ENCODE measurements at regions not wholly inside any gene's neighbourhood (a gene's known extent, or its start where the extent isn't known, plus 50 kb on each side); places are given as distances from the start of the nearest gene placed in this dataset.

DNA sequence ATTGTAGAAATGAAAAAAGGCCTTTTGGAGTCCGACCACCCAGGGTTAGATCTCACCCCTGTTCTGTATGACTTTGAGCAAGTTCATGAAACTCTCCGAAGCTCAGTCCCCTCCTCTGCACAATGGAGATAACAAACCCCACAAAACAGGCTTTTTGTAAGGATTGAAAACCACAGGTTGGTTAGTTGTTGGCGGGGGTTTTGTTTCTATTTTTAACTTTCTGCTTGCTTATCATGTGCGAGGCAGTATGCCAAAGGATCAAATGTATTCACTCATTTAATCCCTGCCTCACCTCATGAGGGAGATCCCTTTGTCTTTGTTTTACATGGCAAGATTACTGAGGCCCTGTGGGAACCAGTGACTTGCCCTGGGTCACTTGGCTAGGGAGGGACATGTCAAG, 539.1 kb downstream of the CDK5RAP2 start:
- Histone ChIP-seq H3K27me3 (ENCODE audit: control insufficient read depth in 2 of 2, insufficient read depth in 1 of 2, low read length in 1 of 2) (no peaks in the 10 kb centered on the region), H3K4me1 (ENCODE audit: control insufficient read depth in 2 of 2, insufficient read depth in 2 of 2, low read length in 2 of 2) (no peaks in the 10 kb centered on the region)
- WGBS = 45% methylated on average over 4 of the region's 4 CpGs

DNA sequence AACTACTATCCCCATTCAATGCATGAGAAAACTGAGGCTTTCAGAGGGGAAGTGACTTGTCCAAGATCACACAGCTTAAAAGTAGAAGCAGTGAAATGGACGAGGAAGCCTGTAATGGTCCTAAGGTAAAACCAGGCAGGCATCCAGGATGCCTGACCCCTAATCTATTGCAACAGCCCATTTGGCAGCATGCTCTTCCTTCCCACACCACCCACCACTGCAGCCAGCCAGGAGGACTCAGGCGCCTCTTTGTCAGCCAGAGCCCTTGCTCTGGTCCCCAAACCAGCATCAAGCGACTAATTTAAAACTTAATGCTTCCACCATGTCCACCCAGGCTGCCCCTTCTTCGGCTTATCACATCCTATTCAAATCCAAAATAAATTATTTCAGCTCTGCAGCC, 541.6 kb downstream of the CDK5RAP2 start:
- no peaks in the 10 kb centered on the region for H3K36me3 ChIP-seq (ENCODE audit: control insufficient read depth in 2 of 2, insufficient read depth in 2 of 2, low read length in 1 of 2)
- no peaks in the 10 kb centered on the region for H3K27me3 ChIP-seq (ENCODE audit: control insufficient read depth in 2 of 2, insufficient read depth in 1 of 2, low read length in 1 of 2)
- no peaks in the 10 kb centered on the region for H3K9me3 ChIP-seq (ENCODE audit: control insufficient read depth in 2 of 2, insufficient read depth in 1 of 2, low read length in 1 of 2)
- 84% methylated on average over 4 of the region's 4 CpGs for WGBS
- H3K27ac ChIP-seq (ENCODE audit: low read depth in 1 of 2, low read length in 1 of 2) = no peak overlapping the region
- H3K4me1 ChIP-seq (ENCODE audit: control insufficient read depth in 2 of 2, insufficient read depth in 2 of 2, low read length in 2 of 2) = no peaks in the 10 kb centered on the region
- H3K4me3 ChIP-seq (ENCODE audit: low read length in 2 of 2) = no peak overlapping the region
- DNase-seq (ENCODE audit: low read depth in 6 of 9, low spot score in 9 of 9) = no peak

More for the DNA sequence above, 539.1 kb downstream of the CDK5RAP2 start:
- Histone ChIP-seq H3K27ac (ENCODE audit: low read depth in 1 of 2, low read length in 1 of 2) (no peak overlapping the region), H3K4me3 (ENCODE audit: low read length in 2 of 2) (no peak overlapping the region), H3K36me3 (ENCODE audit: control insufficient read depth in 2 of 2, insufficient read depth in 2 of 2, low read length in 1 of 2) (no peaks in the 10 kb centered on the region), H3K9me3 (ENCODE audit: control insufficient read depth in 2 of 2, insufficient read depth in 1 of 2, low read length in 1 of 2) (no peaks in the 10 kb centered on the region)
- no peak for DNase-seq (ENCODE audit: low read depth in 6 of 9, low spot score in 9 of 9)

DNA sequence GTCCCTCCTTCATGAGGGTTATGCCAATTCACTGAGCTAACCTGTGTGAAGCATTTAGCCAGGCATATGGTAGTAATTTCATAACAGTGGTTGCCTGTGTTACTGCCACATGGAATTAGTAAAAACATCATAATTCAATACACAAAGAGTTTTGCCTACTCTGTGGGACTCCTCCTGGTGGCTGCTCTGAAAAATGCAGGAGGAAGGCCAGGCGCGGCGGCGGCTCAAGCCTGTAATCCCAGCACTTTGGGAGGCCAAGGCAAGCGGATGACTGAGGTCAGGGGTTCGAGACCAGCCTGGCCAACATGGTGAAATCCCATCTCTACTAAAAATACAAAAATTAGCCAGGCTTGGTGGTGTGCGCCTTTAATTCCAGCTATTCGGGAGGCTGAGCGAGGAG, 547.3 kb downstream of the CDK5RAP2 start:
- 98% methylated on average over 9 of the region's 9 CpGs for WGBS
- H3K36me3 ChIP-seq (ENCODE audit: control insufficient read depth in 2 of 2, insufficient read depth in 2 of 2, low read length in 1 of 2) = no peaks in the 10 kb centered on the region
- no peaks in the 10 kb centered on the region for H3K4me1 ChIP-seq (ENCODE audit: control insufficient read depth in 2 of 2, insufficient read depth in 2 of 2, low read length in 2 of 2)
- H3K27ac ChIP-seq (ENCODE audit: low read depth in 1 of 2, low read length in 1 of 2) = no peak overlapping the region
- H3K9me3 ChIP-seq (ENCODE audit: control insufficient read depth in 2 of 2, insufficient read depth in 1 of 2, low read length in 1 of 2) = no peaks in the 10 kb centered on the region
- H3K27me3 ChIP-seq (ENCODE audit: control insufficient read depth in 2 of 2, insufficient read depth in 1 of 2, low read length in 1 of 2) = no peaks in the 10 kb centered on the region
- DNase-seq (ENCODE audit: low read depth in 6 of 9, low spot score in 9 of 9) = no peak
- no peak overlapping the region for H3K4me3 ChIP-seq (ENCODE audit: low read length in 2 of 2)

DNA sequence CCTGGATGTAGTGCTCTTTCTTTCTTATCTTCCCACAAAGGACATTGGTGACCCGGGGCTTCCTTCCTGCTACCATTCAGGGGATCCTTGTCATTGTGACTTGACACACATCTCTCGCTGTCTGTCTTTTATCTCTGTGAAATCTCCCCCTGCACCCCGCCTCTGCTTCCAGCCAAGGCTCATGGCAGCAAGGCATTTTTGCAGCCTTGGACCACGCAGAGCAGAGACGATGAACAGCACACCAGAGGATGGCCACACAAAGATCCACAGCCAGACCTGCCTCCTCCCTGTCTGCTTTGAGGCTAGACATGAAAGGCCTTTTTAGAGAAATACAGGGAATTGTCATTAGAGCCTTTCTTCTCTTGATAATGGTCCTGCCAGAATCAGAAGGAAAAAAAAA, 549.1 kb downstream of the CDK5RAP2 start:
- Histone ChIP-seq H3K4me1 (ENCODE audit: control insufficient read depth in 2 of 2, insufficient read depth in 2 of 2, low read length in 2 of 2) (no peaks in the 10 kb centered on the region), H3K9me3 (ENCODE audit: control insufficient read depth in 2 of 2, insufficient read depth in 1 of 2, low read length in 1 of 2) (no peaks in the 10 kb centered on the region), H3K4me3 (ENCODE audit: low read length in 2 of 2) (no peak overlapping the region), H3K27me3 (ENCODE audit: control insufficient read depth in 2 of 2, insufficient read depth in 1 of 2, low read length in 1 of 2) (no peaks in the 10 kb centered on the region), H3K36me3 (ENCODE audit: control insufficient read depth in 2 of 2, insufficient read depth in 2 of 2, low read length in 1 of 2) (no peaks in the 10 kb centered on the region), H3K27ac (ENCODE audit: low read depth in 1 of 2, low read length in 1 of 2) (no peak overlapping the region)
- 12% methylated on average over 5 of the region's 5 CpGs for WGBS
- DNase-seq (ENCODE audit: low read depth in 6 of 9, low spot score in 9 of 9) = no peak

DNA sequence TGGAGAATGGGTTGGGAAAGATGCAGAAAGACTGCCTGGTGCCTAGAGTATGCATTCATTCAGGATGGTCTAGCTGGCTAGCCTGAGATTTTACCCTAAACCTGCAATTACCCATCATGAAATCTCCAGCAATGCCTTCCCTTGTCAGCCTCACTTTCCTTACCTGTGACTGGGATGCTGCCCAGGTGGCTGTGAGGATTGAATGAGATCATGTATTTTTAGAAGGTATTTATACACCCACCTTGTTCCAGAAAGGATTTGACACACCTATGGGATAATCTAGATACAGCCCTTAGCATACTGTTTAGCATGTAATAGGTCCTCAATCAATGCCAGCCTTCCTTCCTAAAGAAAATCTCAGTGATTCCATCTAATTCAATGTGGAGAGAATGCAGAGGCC, 561.4 kb downstream of the CDK5RAP2 start:
- Histone ChIP-seq H3K27me3 (ENCODE audit: control insufficient read depth in 2 of 2, insufficient read depth in 1 of 2, low read length in 1 of 2) (no peaks in the 10 kb centered on the region), H3K36me3 (ENCODE audit: control insufficient read depth in 2 of 2, insufficient read depth in 2 of 2, low read length in 1 of 2) (no peaks in the 10 kb centered on the region), H3K9me3 (ENCODE audit: control insufficient read depth in 2 of 2, insufficient read depth in 1 of 2, low read length in 1 of 2) (no peaks in the 10 kb centered on the region), H3K4me3 (ENCODE audit: low read length in 2 of 2) (no peak overlapping the region), H3K4me1 (ENCODE audit: control insufficient read depth in 2 of 2, insufficient read depth in 2 of 2, low read length in 2 of 2) (no peaks in the 10 kb centered on the region), H3K27ac (ENCODE audit: low read depth in 1 of 2, low read length in 1 of 2) (no peak overlapping the region)
- DNase-seq (ENCODE audit: low read depth in 6 of 9, low spot score in 9 of 9) = no peak

DNA sequence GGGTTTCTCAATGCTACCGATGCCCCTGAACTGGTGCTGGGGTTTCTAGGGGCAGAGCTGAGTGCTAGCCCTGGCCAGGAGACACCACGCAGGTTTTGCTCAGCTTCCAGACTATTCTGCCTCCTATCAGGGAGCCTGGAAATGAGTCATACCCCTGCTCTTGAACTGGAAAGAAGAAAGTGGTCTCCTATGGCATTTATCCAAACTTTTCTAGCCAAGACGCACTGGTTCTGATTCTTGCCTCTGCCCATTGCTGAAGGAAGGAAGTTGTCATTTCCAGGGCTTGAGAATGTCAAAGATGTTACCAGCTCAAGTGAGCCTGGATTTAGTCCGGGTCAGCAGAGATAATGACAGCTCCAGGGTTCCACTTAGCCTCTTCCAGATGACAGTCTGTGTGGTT, 561.9 kb downstream of the CDK5RAP2 start:
- Histone ChIP-seq H3K9me3 (ENCODE audit: control insufficient read depth in 2 of 2, insufficient read depth in 1 of 2, low read length in 1 of 2) (no peaks in the 10 kb centered on the region), H3K27ac (ENCODE audit: low read depth in 1 of 2, low read length in 1 of 2) (no peak overlapping the region), H3K36me3 (ENCODE audit: control insufficient read depth in 2 of 2, insufficient read depth in 2 of 2, low read length in 1 of 2) (no peaks in the 10 kb centered on the region), H3K27me3 (ENCODE audit: control insufficient read depth in 2 of 2, insufficient read depth in 1 of 2, low read length in 1 of 2) (no peaks in the 10 kb centered on the region), H3K4me1 (ENCODE audit: control insufficient read depth in 2 of 2, insufficient read depth in 2 of 2, low read length in 2 of 2) (no peaks in the 10 kb centered on the region), H3K4me3 (ENCODE audit: low read length in 2 of 2) (no peak overlapping the region)
- WGBS = 68% methylated on average over 4 of the region's 4 CpGs
- no peak for DNase-seq (ENCODE audit: low read depth in 6 of 9, low spot score in 9 of 9)

DNA sequence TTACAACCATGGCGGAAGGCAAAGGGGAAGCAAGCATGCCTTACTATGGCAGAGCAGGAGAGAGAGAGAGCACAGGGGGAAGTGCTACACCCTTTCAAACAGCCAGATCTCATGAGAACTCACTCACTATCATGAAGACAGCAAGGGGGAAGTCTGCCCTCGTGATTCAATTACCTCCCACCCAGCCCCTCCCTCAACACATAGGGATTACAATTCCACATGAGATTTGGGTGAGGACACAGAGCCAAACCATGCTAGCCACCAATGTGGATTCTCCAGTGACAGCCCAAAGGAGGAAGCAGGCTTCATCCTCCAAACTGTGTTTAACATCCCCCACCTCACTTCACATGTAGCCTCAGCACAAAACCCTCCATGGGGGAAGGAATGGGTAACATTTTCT, 563.7 kb downstream of the CDK5RAP2 start:
- 30% methylated on average over 2 of the region's 2 CpGs for WGBS
- Histone ChIP-seq H3K9me3 (ENCODE audit: control insufficient read depth in 2 of 2, insufficient read depth in 1 of 2, low read length in 1 of 2) (no peaks in the 10 kb centered on the region), H3K4me3 (ENCODE audit: low read length in 2 of 2) (no peak overlapping the region), H3K4me1 (ENCODE audit: control insufficient read depth in 2 of 2, insufficient read depth in 2 of 2, low read length in 2 of 2) (no peaks in the 10 kb centered on the region), H3K27me3 (ENCODE audit: control insufficient read depth in 2 of 2, insufficient read depth in 1 of 2, low read length in 1 of 2) (no peaks in the 10 kb centered on the region), H3K36me3 (ENCODE audit: control insufficient read depth in 2 of 2, insufficient read depth in 2 of 2, low read length in 1 of 2) (no peaks in the 10 kb centered on the region), H3K27ac (ENCODE audit: low read depth in 1 of 2, low read length in 1 of 2) (no peak overlapping the region)
- no peak for DNase-seq (ENCODE audit: low read depth in 6 of 9, low spot score in 9 of 9)

DNA sequence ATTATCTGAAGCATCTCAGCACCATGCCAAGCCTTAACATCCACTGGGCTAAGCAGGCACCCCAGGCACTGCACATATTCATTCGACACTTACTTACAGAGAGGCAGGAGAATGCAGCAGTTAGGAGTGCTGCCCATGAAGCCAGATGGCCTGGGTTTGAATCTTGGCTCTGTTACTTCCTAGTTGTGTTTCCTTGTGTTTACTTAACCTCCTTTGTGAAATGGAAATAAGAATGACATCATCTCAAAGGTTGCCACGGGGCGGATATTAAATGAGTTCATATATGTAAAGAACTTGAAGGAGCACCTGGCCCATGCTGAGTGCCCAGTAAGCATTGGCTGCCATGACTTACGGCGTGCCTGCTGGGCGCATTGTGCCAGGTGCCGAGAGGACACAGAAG, 565.2 kb downstream of the CDK5RAP2 start:
- no peak for DNase-seq (ENCODE audit: low read depth in 6 of 9, low spot score in 9 of 9)
- Histone ChIP-seq H3K27ac (ENCODE audit: low read depth in 1 of 2, low read length in 1 of 2) (no peak overlapping the region), H3K9me3 (ENCODE audit: control insufficient read depth in 2 of 2, insufficient read depth in 1 of 2, low read length in 1 of 2) (no peaks in the 10 kb centered on the region), H3K4me3 (ENCODE audit: low read length in 2 of 2) (no peak overlapping the region), H3K36me3 (ENCODE audit: control insufficient read depth in 2 of 2, insufficient read depth in 2 of 2, low read length in 1 of 2) (no peaks in the 10 kb centered on the region), H3K27me3 (ENCODE audit: control insufficient read depth in 2 of 2, insufficient read depth in 1 of 2, low read length in 1 of 2) (no peaks in the 10 kb centered on the region), H3K4me1 (ENCODE audit: control insufficient read depth in 2 of 2, insufficient read depth in 2 of 2, low read length in 2 of 2) (no peaks in the 10 kb centered on the region)
- 94% methylated on average over 7 of the region's 7 CpGs for WGBS

DNA sequence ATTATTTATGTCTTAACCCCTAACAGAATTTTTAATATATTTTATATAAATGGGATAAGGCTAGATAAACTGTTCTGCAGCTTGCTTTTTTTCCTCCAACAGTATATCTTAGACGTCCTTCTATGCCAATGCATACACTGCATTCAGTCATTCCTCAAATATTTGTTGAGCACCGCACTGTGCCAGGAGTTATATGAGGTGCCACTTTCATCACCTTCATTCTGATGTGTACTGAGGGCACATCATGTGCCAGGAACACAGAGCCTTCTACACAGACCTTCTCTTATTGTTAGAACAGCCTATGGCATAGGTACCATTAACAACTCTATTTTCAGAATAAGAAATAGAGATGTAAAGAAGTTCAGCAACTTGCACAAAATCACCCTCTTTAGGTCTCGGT, 570.1 kb downstream of the CDK5RAP2 start:
- 60% methylated on average over 3 of the region's 3 CpGs for WGBS
- no peaks in the 10 kb centered on the region for H3K36me3 ChIP-seq (ENCODE audit: control insufficient read depth in 2 of 2, insufficient read depth in 2 of 2, low read length in 1 of 2)
- no peak for DNase-seq (ENCODE audit: low read depth in 6 of 9, low spot score in 9 of 9)
- H3K27me3 ChIP-seq (ENCODE audit: control insufficient read depth in 2 of 2, insufficient read depth in 1 of 2, low read length in 1 of 2) = no peaks in the 10 kb centered on the region
- no peaks in the 10 kb centered on the region for H3K4me1 ChIP-seq (ENCODE audit: control insufficient read depth in 2 of 2, insufficient read depth in 2 of 2, low read length in 2 of 2)
- no peak overlapping the region for H3K4me3 ChIP-seq (ENCODE audit: low read length in 2 of 2)
- H3K27ac ChIP-seq (ENCODE audit: low read depth in 1 of 2, low read length in 1 of 2) = no peak overlapping the region
- no peaks in the 10 kb centered on the region for H3K9me3 ChIP-seq (ENCODE audit: control insufficient read depth in 2 of 2, insufficient read depth in 1 of 2, low read length in 1 of 2)

DNA sequence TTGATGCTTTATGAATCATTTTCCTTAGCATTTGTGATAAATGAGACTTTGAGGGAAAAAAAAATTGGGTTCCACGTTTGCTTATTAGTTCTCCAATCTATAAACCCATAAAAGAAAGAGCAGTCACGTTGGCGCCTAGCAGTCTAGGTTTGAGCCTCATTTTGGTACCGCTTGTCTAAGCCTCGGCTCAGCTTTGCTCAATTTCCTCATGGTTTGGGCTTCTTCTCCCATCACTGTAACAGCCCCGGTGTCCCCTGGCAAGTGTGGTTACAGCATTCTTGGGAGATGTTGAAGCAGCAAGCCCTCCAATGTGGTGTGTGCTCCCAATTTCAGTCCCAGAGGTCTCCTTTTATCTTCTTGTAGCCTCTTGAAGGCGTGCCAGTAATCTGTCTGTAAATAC, 578.4 kb downstream of the CDK5RAP2 start:
- Histone ChIP-seq H3K27ac (ENCODE audit: low read depth in 1 of 2, low read length in 1 of 2) (no peak overlapping the region), H3K4me1 (ENCODE audit: control insufficient read depth in 2 of 2, insufficient read depth in 2 of 2, low read length in 2 of 2) (no peaks in the 10 kb centered on the region), H3K27me3 (ENCODE audit: control insufficient read depth in 2 of 2, insufficient read depth in 1 of 2, low read length in 1 of 2) (no peaks in the 10 kb centered on the region), H3K9me3 (ENCODE audit: control insufficient read depth in 2 of 2, insufficient read depth in 1 of 2, low read length in 1 of 2) (no peaks in the 10 kb centered on the region), H3K36me3 (ENCODE audit: control insufficient read depth in 2 of 2, insufficient read depth in 2 of 2, low read length in 1 of 2) (no peaks in the 10 kb centered on the region), H3K4me3 (ENCODE audit: low read length in 2 of 2) (no peak overlapping the region)
- 82% methylated on average over 7 of the region's 7 CpGs for WGBS
- DNase-seq (ENCODE audit: low read depth in 6 of 9, low spot score in 9 of 9) = no peak

Measured in thymus (tissue), 11 donors.